Nephron (organoid): ENCODE measurements at regions not wholly inside any gene's neighbourhood (a gene's known extent, or its start where the extent isn't known, plus 50 kb on each side); places are given as distances from the start of the nearest gene placed in this dataset.

Experiments
- H3K27ac Mint-ChIP-seq, 3 experiments: 2 replicates each; pipeline ENCODE4 v1.8.0; 2020; ENCODE audit warnings: mixed read lengths in 3 of 3, mild to moderate bottlenecking in 2 of 3, moderate library complexity in 1 of 3
- H3K27me3 Mint-ChIP-seq: 2 replicates; pipeline ENCODE4 v1.8.0; 2021; ENCODE audit warnings: low read depth, mild to moderate bottlenecking, moderate library complexity, mixed read lengths
- H3K36me3 Mint-ChIP-seq: 2 replicates; pipeline ENCODE4 v1.8.0; 2020; ENCODE audit warnings: low read depth, mixed read lengths
- H3K4me1 Mint-ChIP-seq: 2 replicates; pipeline ENCODE4 v1.8.0; 2020; ENCODE audit warnings: mixed read lengths
- H3K4me3 Mint-ChIP-seq, 3 experiments: 2 replicates each; pipeline ENCODE4 v1.8.0; 2020; ENCODE audit warnings: mild to moderate bottlenecking in 3 of 3, mixed read lengths in 3 of 3, moderate library complexity in 2 of 3
- H3K9me3 Mint-ChIP-seq: 2 replicates; pipeline ENCODE4 v1.8.0; 2020; ENCODE audit warnings: mixed read lengths
- CTCF ChIP-seq, 3 experiments: fragments of 200-600 bp; sonication (generic); IDR thresholded peaks; one replicate each; pipeline ENCODE4 v1.5.0; 2021; ENCODE audit warnings: antibody characterized with exemption in 3 of 3; ENCODE audit not compliant: unreplicated experiment in 3 of 3

GRCh38 chr17:52709724-52710123, 551.2 kb upstream of the CA10 start:
- Mint-ChIP-seq H3K4me1 (no peaks in the 10 kb centered on the region), H3K9me3 (no peaks in the 10 kb centered on the region), H3K4me3 (no peak overlapping the region), H3K36me3 (no peaks in the 10 kb centered on the region), H3K27me3 (no peaks in the 10 kb centered on the region), H3K27ac (no peak overlapping the region)
- TF ChIP-seq CTCF (IDR thresholded peaks at IDR 0.05; ENCODE audit: unreplicated experiment in 3 of 3) = no peak

GRCh38 chr17:52696362-52696761, 537.8 kb upstream of the CA10 start:
- Mint-ChIP-seq H3K9me3 (no peaks in the 10 kb centered on the region), H3K27ac (no peak overlapping the region), H3K4me1 (no peaks in the 10 kb centered on the region), H3K27me3 (no peaks in the 10 kb centered on the region), H3K4me3 (no peak overlapping the region), H3K36me3 (no peaks in the 10 kb centered on the region)
- TF ChIP-seq CTCF (IDR thresholded peaks at IDR 0.05; ENCODE audit: unreplicated experiment in 3 of 3) = no peak

GRCh38 chr17:52686140-52686539, 527.6 kb upstream of the CA10 start:
- Mint-ChIP-seq H3K27me3 (no peaks in the 10 kb centered on the region), H3K9me3 (peaks cover 3% of the 10 kb centered on the region), H3K27ac (no peak overlapping the region), H3K4me3 (no peak overlapping the region), H3K36me3 (no peaks in the 10 kb centered on the region), H3K4me1 (no peaks in the 10 kb centered on the region)
- no peak for TF ChIP-seq CTCF (IDR thresholded peaks at IDR 0.05; ENCODE audit: unreplicated experiment in 3 of 3)

- no peaks in the 10 kb centered on the region for H3K27me3 Mint-ChIP-seq
- no peaks in the 10 kb centered on the region for H3K4me1 Mint-ChIP-seq
- peaks cover 14% of the 10 kb centered on the region for H3K9me3 Mint-ChIP-seq
- peaks cover 3% of the 10 kb centered on the region for H3K36me3 Mint-ChIP-seq
- no peak for TF ChIP-seq CTCF (IDR thresholded peaks at IDR 0.05; ENCODE audit: unreplicated experiment in 3 of 3)
- no peak overlapping the region for H3K27ac Mint-ChIP-seq
- no peak overlapping the region for H3K4me3 Mint-ChIP-seq
Measured at GRCh38 chr17:52681480-52681879, 523.0 kb upstream of the CA10 start.

GRCh38 chr17:52678211-52678610, 519.7 kb upstream of the CA10 start:
- no peak overlapping the region for H3K27ac Mint-ChIP-seq
- H3K27me3 Mint-ChIP-seq = peaks cover 5% of the 10 kb centered on the region
- peaks cover 14% of the 10 kb centered on the region for H3K9me3 Mint-ChIP-seq
- H3K4me1 Mint-ChIP-seq = peaks cover 7% of the 10 kb centered on the region
- peaks cover 3% of the 10 kb centered on the region for H3K36me3 Mint-ChIP-seq
- TF ChIP-seq CTCF (IDR thresholded peaks at IDR 0.05; ENCODE audit: unreplicated experiment in 3 of 3) = no peak
- H3K4me3 Mint-ChIP-seq = no peak overlapping the region

GRCh38 chr17:52674686-52675085, 516.2 kb upstream of the CA10 start:
- no peak overlapping the region for H3K4me3 Mint-ChIP-seq
- peaks cover 3% of the 10 kb centered on the region for H3K36me3 Mint-ChIP-seq
- peaks cover 10% of the 10 kb centered on the region for H3K9me3 Mint-ChIP-seq
- peaks cover 5% of the 10 kb centered on the region for H3K27me3 Mint-ChIP-seq
- H3K27ac Mint-ChIP-seq = no peak overlapping the region
- no peak for TF ChIP-seq CTCF (IDR thresholded peaks at IDR 0.05; ENCODE audit: unreplicated experiment in 3 of 3)
- H3K4me1 Mint-ChIP-seq = peaks cover 7% of the 10 kb centered on the region
